ENCODE measurements at regions not wholly inside any gene's neighbourhood (a gene's known extent, or its start where the extent isn't known, plus 50 kb on each side); places are given as distances from the start of the nearest gene placed in this dataset.

GRCh38 chr6:15131651-15132061 lies 114.2 kb upstream of the JARID2 start:
- TF ChIP-seq, protein P1, sequence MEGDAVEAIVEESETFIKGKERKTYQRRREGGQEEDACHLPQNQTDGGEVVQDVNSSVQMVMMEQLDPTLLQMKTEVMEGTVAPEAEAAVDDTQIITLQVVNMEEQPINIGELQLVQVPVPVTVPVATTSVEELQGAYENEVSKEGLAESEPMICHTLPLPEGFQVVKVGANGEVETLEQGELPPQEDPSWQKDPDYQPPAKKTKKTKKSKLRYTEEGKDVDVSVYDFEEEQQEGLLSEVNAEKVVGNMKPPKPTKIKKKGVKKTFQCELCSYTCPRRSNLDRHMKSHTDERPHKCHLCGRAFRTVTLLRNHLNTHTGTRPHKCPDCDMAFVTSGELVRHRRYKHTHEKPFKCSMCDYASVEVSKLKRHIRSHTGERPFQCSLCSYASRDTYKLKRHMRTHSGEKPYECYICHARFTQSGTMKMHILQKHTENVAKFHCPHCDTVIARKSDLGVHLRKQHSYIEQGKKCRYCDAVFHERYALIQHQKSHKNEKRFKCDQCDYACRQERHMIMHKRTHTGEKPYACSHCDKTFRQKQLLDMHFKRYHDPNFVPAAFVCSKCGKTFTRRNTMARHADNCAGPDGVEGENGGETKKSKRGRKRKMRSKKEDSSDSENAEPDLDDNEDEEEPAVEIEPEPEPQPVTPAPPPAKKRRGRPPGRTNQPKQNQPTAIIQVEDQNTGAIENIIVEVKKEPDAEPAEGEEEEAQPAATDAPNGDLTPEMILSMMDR (IDR thresholded peaks at IDR 0.05; ENCODE audit: poor library complexity): no peak
- TF ChIP-seq EZH2 (IDR thresholded peaks at IDR 0.05; ENCODE audit: borderline replicate concordance): no peak
